Neural progenitor cell (in vitro differentiated cells): ENCODE measurements at regions not wholly inside any gene's neighbourhood (a gene's known extent, or its start where the extent isn't known, plus 50 kb on each side); places are given as distances from the start of the nearest gene placed in this dataset.

Experiments
- DNase-seq: peaks from one replicate; pipeline ENCODE4 v3.0.0-alpha.2; 2016; ENCODE audit warnings: low spot score
- H2AFZ ChIP-seq: fragments of 200-600 bp; sonication (generic); replicated peaks from 2 replicates; pipeline ENCODE4 v1.6.1; 2016; ENCODE audit warnings: antibody characterized with exemption
- H3F3A ChIP-seq: fragments of 200-600 bp; sonication (generic); 2 replicates; pipeline ENCODE4 v1.6.1; 2016; ENCODE audit warnings: antibody characterized with exemption, low read depth
- H3K27ac ChIP-seq: fragments of 200-600 bp; sonication (generic); 2 replicates; pipeline ENCODE4 v1.5.1; 2016; ENCODE audit warnings: mild to moderate bottlenecking
- H3K27me3 ChIP-seq: fragments of 200-600 bp; sonication (generic); 2 replicates; pipeline ENCODE4 v1.6.1; 2016; ENCODE audit warnings: mild to moderate bottlenecking, moderate library complexity
- H3K36me3 ChIP-seq: fragments of 200-600 bp; sonication (generic); 2 replicates; pipeline ENCODE4 v1.5.1; 2016
- H3K4me1 ChIP-seq: fragments of 200-600 bp; sonication (generic); 2 replicates; pipeline ENCODE4 v1.6.1; 2016; ENCODE audit warnings: mixed run types
- H3K4me2 ChIP-seq: fragments of 200-600 bp; sonication (generic); 2 replicates; pipeline ENCODE4 v1.6.1; 2016
- H3K4me3 ChIP-seq: fragments of 200-600 bp; sonication (generic); 2 replicates; pipeline ENCODE4 v1.5.1; 2016
- H3K79me2 ChIP-seq: fragments of 200-600 bp; sonication (generic); 2 replicates; pipeline ENCODE4 v1.6.1; 2016; ENCODE audit warnings: low read depth
- H3K9ac ChIP-seq: fragments of 200-600 bp; sonication (generic); 2 replicates; pipeline ENCODE4 v1.6.1; 2016
- H3K9me3 ChIP-seq: fragments of 200-600 bp; sonication (generic); 2 replicates; pipeline ENCODE4 v1.5.1; 2016; ENCODE audit warnings: low read depth
- H4K20me1 ChIP-seq: fragments of 200-600 bp; sonication (generic); 2 replicates; pipeline ENCODE4 v1.6.1; 2016; ENCODE audit warnings: low read depth
- H3K27ac Mint-ChIP-seq: 3 replicates; pipeline ENCODE4 v1.8.0; 2021; ENCODE audit warnings: mixed read lengths
- H3K27me3 Mint-ChIP-seq: 2 replicates; pipeline ENCODE4 v1.8.0; 2022; ENCODE audit warnings: low read depth, mild to moderate bottlenecking, inconsistent platforms, moderate library complexity, mixed read lengths; ENCODE audit not compliant: insufficient read depth
- H3K36me3 Mint-ChIP-seq: 3 replicates; pipeline ENCODE4 v1.8.0; 2021; ENCODE audit warnings: mixed read lengths
- H3K4me1 Mint-ChIP-seq: 3 replicates; pipeline ENCODE4 v1.8.0; 2021; ENCODE audit warnings: mixed read lengths
- H3K4me3 Mint-ChIP-seq: 3 replicates; pipeline ENCODE4 v1.8.0; 2021; ENCODE audit warnings: mild to moderate bottlenecking, moderate library complexity, mixed read lengths
- H3K9me3 Mint-ChIP-seq: 3 replicates; pipeline ENCODE4 v1.8.0; 2020; ENCODE audit warnings: mixed read lengths
- CTCF ChIP-seq: fragments of 200-600 bp; sonication (generic); IDR thresholded peaks from 2 replicates; pipeline ENCODE4 v1.5.1; 2017; ENCODE audit warnings: antibody characterized with exemption, mild to moderate bottlenecking
- EZH2 ChIP-seq: fragments of 200-600 bp; sonication (generic); IDR thresholded peaks from 2 replicates; pipeline ENCODE4 v1.6.1; 2017; ENCODE audit warnings: antibody characterized with exemption, mild to moderate bottlenecking, moderate library complexity
- EZH2phosphoT487 ChIP-seq: fragments of 200-600 bp; sonication (generic); IDR thresholded peaks from 2 replicates; pipeline ENCODE4 v1.6.1; 2017; ENCODE audit warnings: antibody characterized with exemption

GRCh38 chr1:24986372-24986965, 56.4 kb upstream of the RUNX3 start:
- no peaks in the 10 kb centered on the region for H3K79me2 ChIP-seq
- H4K20me1 ChIP-seq: no peaks in the 10 kb centered on the region
- Mint-ChIP-seq H3K36me3 (no peaks in the 10 kb centered on the region), H3K27me3 (peaks cover 17% of the 10 kb centered on the region), H3K9me3 (no peaks in the 10 kb centered on the region), H3K4me1 (peaks cover 26% of the 10 kb centered on the region), H3K27ac (peak overlapping the region; percentile 84), H3K4me3 (no peak overlapping the region)
- peak overlapping the region; percentile 86 for H2AFZ ChIP-seq
- H3F3A ChIP-seq: peaks cover 10% of the 10 kb centered on the region
- H3K4me3 ChIP-seq: no peak overlapping the region
- peak overlapping the region; percentile 35 for H3K27ac ChIP-seq
- no peak overlapping the region for H3K4me2 ChIP-seq
- H3K36me3 ChIP-seq: no peaks in the 10 kb centered on the region
- H3K27me3 ChIP-seq: no peaks in the 10 kb centered on the region
- no peak for TF ChIP-seq CTCF
- TF ChIP-seq EZH2: no peak
- no peak for TF ChIP-seq EZH2phosphoT487
- peaks cover 8% of the 10 kb centered on the region for H3K4me1 ChIP-seq
- H3K9me3 ChIP-seq: no peaks in the 10 kb centered on the region
- no peak overlapping the region for H3K9ac ChIP-seq
- peak; percentile 56 for DNase-seq

GRCh38 chr1:24985737-24986136, 55.7 kb upstream of the RUNX3 start:
- Mint-ChIP-seq H3K27me3 (peaks cover 17% of the 10 kb centered on the region), H3K27ac (no peak overlapping the region), H3K4me3 (no peak overlapping the region), H3K36me3 (no peaks in the 10 kb centered on the region), H3K4me1 (peaks cover 20% of the 10 kb centered on the region), H3K9me3 (no peaks in the 10 kb centered on the region)
- H3K27me3 ChIP-seq: no peaks in the 10 kb centered on the region
- H4K20me1 ChIP-seq: no peaks in the 10 kb centered on the region
- H3K9me3 ChIP-seq: no peaks in the 10 kb centered on the region
- no peak overlapping the region for H3K9ac ChIP-seq
- no peak overlapping the region for H3K4me3 ChIP-seq
- H3K4me2 ChIP-seq: no peak overlapping the region
- H2AFZ ChIP-seq: no peak overlapping the region
- H3K27ac ChIP-seq: no peak overlapping the region
- peaks cover 8% of the 10 kb centered on the region for H3K4me1 ChIP-seq
- no peaks in the 10 kb centered on the region for H3K36me3 ChIP-seq
- peaks cover 10% of the 10 kb centered on the region for H3F3A ChIP-seq
- H3K79me2 ChIP-seq: no peaks in the 10 kb centered on the region
- TF ChIP-seq EZH2: no peak
- TF ChIP-seq EZH2phosphoT487: no peak
- no peak for DNase-seq

GRCh38 chr1:24984800-24985522, 54.9 kb upstream of the RUNX3 start:
- TF ChIP-seq EZH2phosphoT487 (no peak), CTCF (no peak), EZH2 (no peak)
- no peak overlapping the region for H3K27ac Mint-ChIP-seq

GRCh38 chr1:24984300-24984699, 54.2 kb upstream of the RUNX3 start:
- DNase-seq: no peak
- H3K36me3 ChIP-seq: no peaks in the 10 kb centered on the region
- H3K9ac ChIP-seq: no peak overlapping the region
- Mint-ChIP-seq H3K36me3 (no peaks in the 10 kb centered on the region), H3K27me3 (peaks cover 13% of the 10 kb centered on the region), H3K27ac (peak overlapping the region; percentile 54), H3K4me3 (no peak overlapping the region), H3K9me3 (no peaks in the 10 kb centered on the region), H3K4me1 (peaks cover 12% of the 10 kb centered on the region)
- H3F3A ChIP-seq: peaks cover 10% of the 10 kb centered on the region
- no peaks in the 10 kb centered on the region for H3K79me2 ChIP-seq
- H2AFZ ChIP-seq: no peak overlapping the region
- no peaks in the 10 kb centered on the region for H4K20me1 ChIP-seq
- H3K4me3 ChIP-seq: no peak overlapping the region
- no peak for TF ChIP-seq EZH2phosphoT487
- H3K27ac ChIP-seq: no peak overlapping the region
- no peaks in the 10 kb centered on the region for H3K9me3 ChIP-seq
- H3K27me3 ChIP-seq: no peaks in the 10 kb centered on the region
- H3K4me1 ChIP-seq: peaks cover 8% of the 10 kb centered on the region
- no peak overlapping the region for H3K4me2 ChIP-seq

More at GRCh38 chr1:24984800-24985522, 54.9 kb upstream of the RUNX3 start:
- H3K27me3 ChIP-seq: no peaks in the 10 kb centered on the region
- Mint-ChIP-seq H3K4me1 (peaks cover 17% of the 10 kb centered on the region), H3K27me3 (peaks cover 16% of the 10 kb centered on the region), H3K36me3 (no peaks in the 10 kb centered on the region), H3K9me3 (no peaks in the 10 kb centered on the region), H3K4me3 (no peak overlapping the region)
- no peak overlapping the region for H3K4me3 ChIP-seq
- no peak for DNase-seq
- no peaks in the 10 kb centered on the region for H3K79me2 ChIP-seq
- no peaks in the 10 kb centered on the region for H3K9me3 ChIP-seq
- H3F3A ChIP-seq: peaks cover 10% of the 10 kb centered on the region
- peaks cover 8% of the 10 kb centered on the region for H3K4me1 ChIP-seq
- H2AFZ ChIP-seq: no peak overlapping the region
- no peaks in the 10 kb centered on the region for H4K20me1 ChIP-seq
- no peaks in the 10 kb centered on the region for H3K36me3 ChIP-seq
- no peak overlapping the region for H3K9ac ChIP-seq
- H3K27ac ChIP-seq: no peak overlapping the region
- no peak overlapping the region for H3K4me2 ChIP-seq
